Keratinocyte (primary cell): ENCODE measurements at regions not wholly inside any gene's neighbourhood (a gene's known extent, or its start where the extent isn't known, plus 50 kb on each side); places are given as distances from the start of the nearest gene placed in this dataset.
"Not testable (repeated sequence)": the region's sequence is repeated elsewhere in the genome, so short reads cannot be mapped to it uniquely, and the experiment has no call there.

Experiments
- DNase-seq: peaks from one replicate; pipeline ENCODE4 v3.0.0-alpha.2; 2011; ENCODE audit warnings: low read depth, missing footprints, low spot score
- FAIRE-seq: peaks from 2 replicates; lab custom pipeline; 2011; peaks lifted over from hg19 to GRCh38; lab: Jason Lieb, UNC
- H2AFZ ChIP-seq: 2 replicates; pipeline ENCODE4 v1.6.0; 2012; ENCODE audit warnings: low read length, control low read depth, inconsistent platforms; ENCODE audit not compliant: control insufficient read depth
- H3K27ac ChIP-seq: 2 replicates; pipeline ENCODE4 v1.5.1; 2011; ENCODE audit warnings: low read length; ENCODE audit not compliant: control insufficient read depth, insufficient read depth
- H3K27me3 ChIP-seq: 3 replicates; pipeline ENCODE4 v1.6.0; 2011; ENCODE audit warnings: low read length; ENCODE audit not compliant: control insufficient read depth, insufficient read depth; ENCODE audit errors: extremely low read depth
- H3K36me3 ChIP-seq, 2 experiments: 2 replicates in 1 of 2; 3 replicates in 1 of 2; pipeline ENCODE4 v1.5.1; 2011; ENCODE audit warnings: low read length in 2 of 2, mild to moderate bottlenecking in 1 of 2; ENCODE audit not compliant: control insufficient read depth in 2 of 2, insufficient read depth in 2 of 2; ENCODE audit errors: extremely low read depth in 1 of 2
- H3K4me1 ChIP-seq: 3 replicates; pipeline ENCODE4 v1.5.1; 2011; ENCODE audit warnings: low read length; ENCODE audit not compliant: control insufficient read depth, insufficient read depth; ENCODE audit errors: extremely low read depth
- H3K4me2 ChIP-seq: 3 replicates; pipeline ENCODE4 v1.6.0; 2011; ENCODE audit warnings: low read depth, low read length; ENCODE audit not compliant: control insufficient read depth, insufficient read depth; ENCODE audit errors: extremely low read depth
- H3K4me3 ChIP-seq, 3 experiments: fragments of 200-600 bp in 1 of 3; sonication (generic) in 1 of 3; 2 replicates in 2 of 3; 3 replicates in 1 of 3; pipeline ENCODE4 v1.5.1; 2011 to 2016; ENCODE audit warnings: low read length in 3 of 3, mild to moderate bottlenecking in 3 of 3, control low read depth in 2 of 3, inconsistent platforms in 1 of 3, low read depth in 1 of 3, mixed read lengths in 1 of 3, mixed run types in 1 of 3, moderate library complexity in 1 of 3; ENCODE audit not compliant: control insufficient read depth in 2 of 3, insufficient read depth in 2 of 3; ENCODE audit errors: extremely low read depth in 1 of 3
- H3K79me2 ChIP-seq: 2 replicates; pipeline ENCODE4 v1.6.0; 2012; ENCODE audit warnings: low read length; ENCODE audit not compliant: control insufficient read depth, insufficient read depth
- H3K9ac ChIP-seq: 3 replicates; pipeline ENCODE4 v1.6.0; 2011; ENCODE audit warnings: low read length; ENCODE audit not compliant: control insufficient read depth, insufficient read depth; ENCODE audit errors: extremely low read depth
- H3K9me1 ChIP-seq: 3 replicates; pipeline ENCODE4 v1.6.0; 2011; ENCODE audit warnings: low read length; ENCODE audit not compliant: control insufficient read depth, insufficient read depth; ENCODE audit errors: extremely low read depth
- H3K9me3 ChIP-seq: 2 replicates; pipeline ENCODE4 v1.5.1; 2012; ENCODE audit warnings: low read depth, low read length; ENCODE audit not compliant: control insufficient read depth
- H4K20me1 ChIP-seq: 3 replicates; pipeline ENCODE4 v1.6.0; 2011; ENCODE audit warnings: low read length; ENCODE audit not compliant: control insufficient read depth, insufficient read depth; ENCODE audit errors: extremely low read depth
- dilution Hi-C: fragments of 300-500 bp; cut with MboI; formaldehyde crosslinking; loops from one replicate; pipeline ENCODE4 v1.7.0; 2020; ENCODE audit warnings: low sequenced_read_pairs; ENCODE audit not compliant: extremely low pct_ligation_motif_present

- H3K79me2 ChIP-seq, H4K20me1 ChIP-seq, H3K9ac ChIP-seq, H3K27ac ChIP-seq, H3K4me1 ChIP-seq, FAIRE-seq, H3K4me3 ChIP-seq, H3K4me2 ChIP-seq, H3K36me3 ChIP-seq, H3K9me1 ChIP-seq, H3K27me3 ChIP-seq, dilution Hi-C loops, DNase-seq, H3K9me3 ChIP-seq, H2AFZ ChIP-seq: not testable (repeated sequence)
These were observed 146.3 kb upstream of the NOTCH2NLA start for GRCh38 chr1:146375108-146375507.

GRCh38 chr1:146369940-146370339, 141.1 kb upstream of the NOTCH2NLA start:
- H3K27ac ChIP-seq, H3K4me1 ChIP-seq, H3K9ac ChIP-seq, H4K20me1 ChIP-seq, H3K36me3 ChIP-seq, H3K9me1 ChIP-seq, FAIRE-seq, H3K79me2 ChIP-seq, H3K9me3 ChIP-seq, H2AFZ ChIP-seq, dilution Hi-C loops, H3K27me3 ChIP-seq, H3K4me2 ChIP-seq: not testable (repeated sequence)
- H3K4me3 ChIP-seq = peak overlapping the region in 1 of 3 experiments; percentile 8
- peak; percentile 44 for DNase-seq

- H3K9me3 ChIP-seq, H3K27me3 ChIP-seq, H3K4me2 ChIP-seq, H3K27ac ChIP-seq, H3K4me3 ChIP-seq, H3K36me3 ChIP-seq, H3K9ac ChIP-seq, H4K20me1 ChIP-seq, DNase-seq, H3K4me1 ChIP-seq, FAIRE-seq, H2AFZ ChIP-seq, H3K9me1 ChIP-seq, H3K79me2 ChIP-seq, dilution Hi-C loops: not testable (repeated sequence)
These were observed 126.6 kb upstream of the NOTCH2NLA start for GRCh38 chr1:146355373-146355772.

- H3K4me3 ChIP-seq, H3K36me3 ChIP-seq, H3K27ac ChIP-seq, H3K4me1 ChIP-seq, H3K9me3 ChIP-seq, H3K9ac ChIP-seq, FAIRE-seq, H2AFZ ChIP-seq, DNase-seq, H3K27me3 ChIP-seq, H3K4me2 ChIP-seq, H3K79me2 ChIP-seq, H4K20me1 ChIP-seq, H3K9me1 ChIP-seq, dilution Hi-C loops: not testable (repeated sequence)
These were observed 98.0 kb upstream of the NOTCH2NLA start for GRCh38 chr1:146326863-146327262.

- dilution Hi-C loops = not testable (repeated sequence)
These were observed 95.6 kb upstream of the NOTCH2NLA start for GRCh38 chr1:146324463-146324862.

More at GRCh38 chr1:146324463-146324862, 95.6 kb upstream of the NOTCH2NLA start:
- H3K9ac ChIP-seq, DNase-seq, FAIRE-seq, H3K79me2 ChIP-seq, H3K36me3 ChIP-seq, H3K4me1 ChIP-seq, H3K4me3 ChIP-seq, H3K27ac ChIP-seq, H4K20me1 ChIP-seq, H3K9me1 ChIP-seq, H3K4me2 ChIP-seq, H3K27me3 ChIP-seq, H3K9me3 ChIP-seq, H2AFZ ChIP-seq: not testable (repeated sequence)
